ENCODE measurements at regions not wholly inside any gene's neighbourhood (a gene's known extent, or its start where the extent isn't known, plus 50 kb on each side); places are given as distances from the start of the nearest gene placed in this dataset.

- ATAC-seq: no peak
- no peak overlapping the region for H3K27ac ChIP-seq
- CTCF ChIA-PET: no interaction called here
- DNase-seq (ENCODE audit: low read depth in 1 of 2, low spot score in 1 of 2): no peak
- H3K9me3 ChIP-seq: no peaks in the 10 kb centered on the region
- WGBS (ENCODE audit: missing lambda C conversion rate): 33% methylated on average over 5 of the region's 5 CpGs
- FAIRE-seq: no peak
- POLR2A ChIA-PET: no interaction called here
- no peak overlapping the region for H3K4me3 ChIP-seq
- no peak overlapping the region for H3K4me2 ChIP-seq
- H3K4me1 ChIP-seq: no peaks in the 10 kb centered on the region
- TF ChIP-seq PBX3 (IDR thresholded peaks at IDR 0.05) (no peak), CBX2 (IDR thresholded peaks at IDR 0.05; ENCODE audit: borderline replicate concordance, low read depth) (no peak), TP53 (CRISPR knock-in tag; IDR thresholded peaks at IDR 0.05) (no peak), RAD21 (conservative IDR thresholded peaks at IDR 0.05 in 1 of 2, IDR thresholded peaks at IDR 0.05 in 1 of 2) (no peak), NR3C1 (IDR thresholded peaks at IDR 0.05) (no peak), REST (IDR thresholded peaks at IDR 0.05) (no peak), BHLHE40 (IDR thresholded peaks at IDR 0.05; ENCODE audit: low read depth, low read length) (no peak), ESRRA (IDR thresholded peaks at IDR 0.05; ENCODE audit: borderline replicate concordance, low read length) (no peak), RCOR1 (IDR thresholded peaks at IDR 0.05; ENCODE audit: low read depth, low read length) (no peak), HOXB13 (CRISPR knock-in tag; IDR thresholded peaks at IDR 0.05; ENCODE audit: low read depth) (no peak), EP300 (IDR thresholded peaks at IDR 0.05) (no peak)
Measured at GRCh38 chr5:5079876-5080275, 60.3 kb upstream of the ADAMTS16 start.

- 11% methylated on average over 5 of the region's 5 CpGs for WGBS (ENCODE audit: missing lambda C conversion rate)
- Histone ChIP-seq H3K4me2 (no peak overlapping the region), H3K27ac (no peak overlapping the region), H3K4me1 (no peaks in the 10 kb centered on the region), H3K9me3 (no peaks in the 10 kb centered on the region), H3K4me3 (no peak overlapping the region)
- CTCF ChIA-PET: interaction anchor here (0.5 kb wide), 1 partner anchor 1326 kb away, joined by 3 read pairs; no protein-coding TSS in a partner anchor
- TF ChIP-seq EHMT2 (IDR thresholded peaks at IDR 0.05; ENCODE audit: low read depth): no peak
- no peak for TF ChIP-seq SMC3 (IDR thresholded peaks at IDR 0.05)
- no peak for TF ChIP-seq JUNB (IDR thresholded peaks at IDR 0.05)
- TF ChIP-seq BCL3 (IDR thresholded peaks at IDR 0.05): no peak
- TF ChIP-seq FOSB (CRISPR knock-in tag; IDR thresholded peaks at IDR 0.05): no peak
- no peak for TF ChIP-seq BHLHE40 (IDR thresholded peaks at IDR 0.05; ENCODE audit: low read depth, low read length)
- TF ChIP-seq SREBF2 (IDR thresholded peaks at IDR 0.05): no peak
- POLR2A ChIA-PET: no interaction called here
- DNase-seq (ENCODE audit: low read depth in 1 of 2, low spot score in 1 of 2) (no peak), ATAC-seq (no peak), FAIRE-seq (no peak)
Measured at GRCh38 chr5:5080790-5081189, 59.3 kb upstream of the ADAMTS16 start.

- CTCF ChIA-PET: no interaction called here
- H3K27ac ChIP-seq: no peak overlapping the region
- H3K4me2 ChIP-seq: no peak overlapping the region
- POLR2A ChIA-PET: no interaction called here
- WGBS (ENCODE audit: missing lambda C conversion rate): 0% methylated on average over 1 of the region's 1 CpG
- FAIRE-seq (no peak), DNase-seq (ENCODE audit: low read depth in 1 of 2, low spot score in 1 of 2) (no peak), ATAC-seq (no peak)
- TF ChIP-seq HOXB5 (CRISPR knock-in tag; IDR thresholded peaks at IDR 0.05) (no peak), FOSB (CRISPR knock-in tag; IDR thresholded peaks at IDR 0.05) (no peak), JUNB (IDR thresholded peaks at IDR 0.05) (no peak), RAD21 (conservative IDR thresholded peaks at IDR 0.05 in 1 of 2, IDR thresholded peaks at IDR 0.05 in 1 of 2) (no peak), PBX3 (IDR thresholded peaks at IDR 0.05) (no peak), ZNF302 (CRISPR knock-in tag; IDR thresholded peaks at IDR 0.05) (no peak), NR3C1 (IDR thresholded peaks at IDR 0.05) (no peak), BCL3 (IDR thresholded peaks at IDR 0.05) (no peak), NPAS2 (CRISPR knock-in tag; IDR thresholded peaks at IDR 0.05; ENCODE audit: borderline replicate concordance) (no peak)
- H3K9me3 ChIP-seq: no peaks in the 10 kb centered on the region
- no peak overlapping the region for H3K4me3 ChIP-seq
- H3K4me1 ChIP-seq: no peaks in the 10 kb centered on the region
Measured at GRCh38 chr5:5085381-5085780, 54.7 kb upstream of the ADAMTS16 start.
